ENCODE measurements at regions not wholly inside any gene's neighbourhood (a gene's known extent, or its start where the extent isn't known, plus 50 kb on each side); places are given as distances from the start of the nearest gene placed in this dataset.

GRCh38 chr13:50419896-50420295, 404.7 kb downstream of the KCNRG start:
- DNase-seq (ENCODE audit: insufficient read length, low spot score), result no peak
- FAIRE-seq, result no peak
- TF ChIP-seq CTCF (IDR thresholded peaks at IDR 0.05; ENCODE audit: insufficient read depth, missing control alignments), result no peak

GRCh38 chr13:50420718-50421472, 405.7 kb downstream of the KCNRG start:
- no peak for DNase-seq (ENCODE audit: insufficient read length, low spot score)
- no peak for TF ChIP-seq CTCF (IDR thresholded peaks at IDR 0.05; ENCODE audit: insufficient read depth, missing control alignments)
- FAIRE-seq, result no peak

GRCh38 chr13:50421473-50422130, 406.4 kb downstream of the KCNRG start:
- FAIRE-seq, result no peak
- DNase-seq (ENCODE audit: insufficient read length, low spot score), result no peak
- TF ChIP-seq CTCF (IDR thresholded peaks at IDR 0.05; ENCODE audit: insufficient read depth, missing control alignments), result no peak

GRCh38 chr13:50422181-50423148, 407.2 kb downstream of the KCNRG start:
- no peak for TF ChIP-seq CTCF (IDR thresholded peaks at IDR 0.05; ENCODE audit: insufficient read depth, missing control alignments)
- DNase-seq (ENCODE audit: insufficient read length, low spot score) (no peak), FAIRE-seq (no peak)

GRCh38 chr13:50424993-50425392, 409.7 kb downstream of the KCNRG start:
- TF ChIP-seq CTCF (IDR thresholded peaks at IDR 0.05; ENCODE audit: insufficient read depth, missing control alignments), result no peak
- DNase-seq (ENCODE audit: insufficient read length, low spot score) (no peak), FAIRE-seq (no peak)

GRCh38 chr13:50425772-50426171, 410.5 kb downstream of the KCNRG start:
- DNase-seq (ENCODE audit: insufficient read length, low spot score) (no peak), FAIRE-seq (no peak)
- TF ChIP-seq CTCF (IDR thresholded peaks at IDR 0.05; ENCODE audit: insufficient read depth, missing control alignments), result no peak

Data from D721Med (cell line).